NCI-H524 treated with DMSO at 0.1 percent for 48 hours (cell line): ENCODE measurements at regions not wholly inside any gene's neighbourhood (a gene's known extent, or its start where the extent isn't known, plus 50 kb on each side); places are given as distances from the start of the nearest gene placed in this dataset.

Source experiments
- DNase-seq: peaks from one replicate; lab custom pipeline; 2025; lab: John Stamatoyannopoulos, UW

- DNase-seq: no peak
Measured at GRCh38 chr3:178152031-178152806, 384.0 kb upstream of the KCNMB2 start.

DNA sequence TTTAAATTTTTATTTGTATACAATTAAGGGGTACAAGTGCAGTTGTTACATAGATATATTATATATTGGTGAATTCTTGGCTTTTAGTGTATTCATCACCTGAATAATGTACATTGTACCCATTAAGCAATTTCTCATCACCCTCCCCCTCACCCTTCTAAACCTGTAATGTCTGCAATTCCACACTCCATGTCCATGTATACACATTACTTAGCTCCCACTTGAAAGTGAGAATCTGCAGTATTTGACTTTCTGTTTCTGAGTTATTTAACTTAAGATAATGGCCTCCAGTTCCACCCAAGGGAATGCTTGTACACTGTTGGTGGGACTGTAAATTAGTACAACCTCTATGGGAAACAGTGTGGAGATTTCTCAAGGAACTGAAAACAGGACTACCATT lies 383.2 kb upstream of the KCNMB2 start:
- no peak for DNase-seq

- no peak for DNase-seq
Measured at GRCh38 chr3:178155521-178155920, 380.7 kb upstream of the KCNMB2 start.

- DNase-seq: no peak
Measured at GRCh38 chr3:178156301-178156700, 379.9 kb upstream of the KCNMB2 start.

DNA sequence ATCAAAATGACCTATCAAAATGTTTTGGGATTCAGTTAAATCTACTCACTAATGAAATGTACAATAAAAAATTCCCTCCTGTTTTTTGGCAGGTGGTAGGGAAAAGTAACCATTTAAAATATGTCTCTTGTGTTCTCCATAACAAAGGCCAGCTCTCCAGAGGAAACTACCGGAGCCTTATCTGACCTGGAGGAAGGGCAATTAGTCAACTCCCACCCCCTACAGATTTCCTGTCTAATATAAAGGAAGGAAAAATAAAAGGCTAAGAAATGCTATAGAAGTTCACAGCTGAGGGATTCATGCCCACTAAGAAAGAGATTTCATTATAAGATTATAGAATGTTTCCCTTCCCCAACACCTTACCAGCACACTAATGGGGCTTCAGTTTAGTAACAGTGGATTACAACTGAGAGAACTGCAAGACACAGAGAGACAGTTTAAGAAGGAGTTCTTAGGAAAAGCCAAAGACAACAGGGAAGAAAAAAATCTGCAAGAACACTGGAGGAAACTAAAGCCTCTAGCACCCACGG lies 376.5 kb upstream of the KCNMB2 start:
- DNase-seq: no peak

DNA sequence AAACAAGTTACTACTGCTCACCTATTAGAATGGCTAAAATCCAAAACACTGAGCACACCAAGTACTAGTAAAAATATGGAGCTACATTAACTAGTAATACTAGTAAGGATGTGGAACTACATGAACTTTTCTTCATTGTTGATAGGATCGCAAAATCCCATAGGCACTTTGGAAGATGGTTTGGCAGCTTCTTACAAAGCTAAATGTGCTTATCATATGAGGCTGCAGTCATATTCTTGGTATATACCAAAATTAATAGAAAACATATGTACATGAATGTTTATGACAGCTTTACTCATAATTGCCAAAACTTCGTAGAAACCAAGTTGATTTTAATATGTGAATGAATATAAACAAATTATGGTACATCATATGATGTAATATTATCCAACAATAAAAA lies 366.8 kb upstream of the KCNMB2 start:
- DNase-seq: no peak

GRCh38 chr3:178170698-178171535 lies 365.3 kb upstream of the KCNMB2 start:
- DNase-seq: no peak

GRCh38 chr3:178172121-178172520 lies 364.1 kb upstream of the KCNMB2 start:
- DNase-seq: no peak

DNA sequence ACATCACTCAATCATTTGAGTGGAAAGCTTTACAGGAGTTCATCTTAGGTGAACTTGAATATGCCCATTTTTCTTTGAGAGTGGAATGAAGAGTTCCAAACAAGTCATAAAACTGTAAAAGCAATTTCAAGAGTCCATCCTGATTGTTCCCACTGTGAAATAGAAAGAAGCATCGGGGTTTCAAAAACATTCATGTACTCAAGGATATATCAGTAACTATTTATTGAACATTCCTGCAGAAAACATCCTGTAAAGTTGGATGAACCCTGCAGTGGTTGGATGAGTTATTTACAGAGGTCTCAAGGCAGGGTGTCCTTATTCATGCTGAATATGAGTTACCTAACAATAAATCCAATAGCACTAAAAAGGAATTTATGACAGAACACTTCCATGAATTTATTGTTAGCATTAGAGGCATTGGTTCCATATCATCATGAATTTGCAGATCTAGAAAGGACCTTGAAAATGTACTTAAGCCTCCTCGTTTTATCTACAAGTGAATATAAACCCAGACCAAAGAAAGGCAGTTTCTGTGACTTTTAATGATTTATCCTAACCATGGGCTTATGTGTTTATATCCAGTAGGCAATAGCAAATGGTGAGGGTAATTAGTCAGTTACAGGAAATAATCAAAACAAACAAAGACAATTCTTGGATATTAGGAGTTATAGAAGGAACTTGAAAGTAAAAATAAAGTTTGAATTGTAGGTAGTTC lies 361.9 kb upstream of the KCNMB2 start:
- no peak for DNase-seq

DNA sequence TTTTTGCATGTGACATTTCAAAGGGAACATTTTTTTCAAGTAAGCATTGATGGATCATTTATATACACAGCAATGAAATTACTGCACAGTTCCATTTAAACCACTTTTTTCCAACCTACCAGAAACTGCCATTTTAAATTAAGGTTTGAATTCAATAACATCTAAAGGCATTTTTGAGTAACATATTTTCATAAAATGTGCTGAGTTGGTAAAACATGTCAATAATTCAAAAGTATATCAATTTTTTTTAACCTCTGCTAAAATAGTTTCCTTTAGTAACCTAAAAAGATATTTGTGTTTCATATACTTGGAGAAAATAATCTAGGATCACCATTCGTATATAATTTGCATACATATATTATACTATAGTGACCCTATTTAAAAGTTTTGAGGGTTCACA lies 355.1 kb upstream of the KCNMB2 start:
- no peak for DNase-seq

DNA sequence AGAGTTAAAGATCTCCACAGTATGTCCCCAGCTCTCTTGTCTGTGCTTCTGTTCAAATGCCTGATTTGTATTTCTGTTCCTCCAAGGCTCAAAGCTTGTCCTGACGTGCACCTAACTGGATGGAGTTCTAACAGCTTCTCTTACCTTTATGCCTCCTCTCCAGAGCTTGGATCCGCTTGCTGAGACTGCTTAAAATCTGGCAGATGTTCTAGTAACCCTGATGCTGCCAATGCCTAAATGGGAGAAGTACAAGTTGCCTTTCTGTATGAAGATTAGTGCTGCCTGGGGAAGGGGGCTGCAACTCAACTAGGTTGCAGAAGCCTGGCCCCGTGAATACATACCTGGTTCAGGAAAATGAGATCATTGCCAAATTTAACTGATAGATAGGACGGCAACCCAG lies 354.5 kb upstream of the KCNMB2 start:
- no peak for DNase-seq

DNA sequence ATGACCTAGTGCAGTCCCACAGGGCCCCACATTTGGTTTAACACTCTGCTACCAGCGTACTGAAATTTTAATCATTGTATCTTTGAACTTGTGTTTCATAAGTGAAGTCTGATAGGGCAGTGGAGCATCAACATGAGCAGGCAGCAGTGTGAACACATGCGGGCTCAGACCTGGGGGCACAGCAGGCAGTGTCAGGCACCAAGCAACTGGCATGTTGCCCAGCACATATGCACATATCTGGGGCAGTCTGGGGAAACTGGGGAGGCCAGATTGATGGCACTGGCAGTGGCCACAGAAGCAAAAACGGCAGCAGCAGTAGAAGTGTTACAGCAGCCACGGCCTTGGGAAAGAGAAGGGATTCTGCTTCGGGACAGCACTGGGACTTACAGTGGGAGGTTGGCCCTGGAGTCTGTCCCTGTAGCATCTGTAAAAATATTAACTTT lies 353.9 kb upstream of the KCNMB2 start:
- peak; percentile 36 for DNase-seq

DNA sequence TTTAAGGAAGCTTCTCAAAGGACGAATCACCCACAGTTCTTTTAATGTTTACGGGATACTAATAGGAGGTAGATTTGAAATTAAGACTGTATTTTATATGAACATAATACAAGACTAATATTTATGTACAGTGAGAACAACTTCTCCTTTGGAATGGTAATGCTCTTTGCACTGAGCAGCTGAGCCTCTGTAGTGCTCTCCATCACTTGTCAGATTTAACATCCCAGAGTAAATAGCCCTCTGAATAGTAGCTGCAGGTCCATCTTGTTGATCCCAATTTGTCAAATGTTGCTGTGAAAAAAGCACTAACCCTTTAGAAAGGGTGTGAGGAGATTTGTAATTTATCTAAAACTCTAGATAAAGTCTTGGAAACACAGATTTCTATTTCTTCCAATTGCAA lies 351.4 kb upstream of the KCNMB2 start:
- DNase-seq: no peak

DNA sequence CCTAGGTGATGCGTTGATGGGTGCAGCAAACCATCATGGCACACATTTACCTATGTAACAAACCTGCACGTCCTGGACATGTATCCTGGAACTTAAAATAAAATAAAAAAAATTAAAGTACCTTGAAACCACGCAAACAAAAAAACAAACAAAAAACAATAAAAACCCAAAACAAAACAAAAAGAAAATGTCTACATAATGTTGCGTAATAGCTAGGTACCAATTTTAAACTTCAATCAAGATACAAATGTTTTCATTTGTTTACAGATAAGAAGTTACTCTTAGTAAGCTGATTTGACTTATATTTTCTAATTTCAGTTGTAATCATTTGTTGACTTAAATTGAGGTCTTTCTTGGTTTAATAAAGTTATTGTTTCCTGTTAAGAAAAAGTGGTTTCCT lies 349.6 kb upstream of the KCNMB2 start:
- DNase-seq: no peak

DNA sequence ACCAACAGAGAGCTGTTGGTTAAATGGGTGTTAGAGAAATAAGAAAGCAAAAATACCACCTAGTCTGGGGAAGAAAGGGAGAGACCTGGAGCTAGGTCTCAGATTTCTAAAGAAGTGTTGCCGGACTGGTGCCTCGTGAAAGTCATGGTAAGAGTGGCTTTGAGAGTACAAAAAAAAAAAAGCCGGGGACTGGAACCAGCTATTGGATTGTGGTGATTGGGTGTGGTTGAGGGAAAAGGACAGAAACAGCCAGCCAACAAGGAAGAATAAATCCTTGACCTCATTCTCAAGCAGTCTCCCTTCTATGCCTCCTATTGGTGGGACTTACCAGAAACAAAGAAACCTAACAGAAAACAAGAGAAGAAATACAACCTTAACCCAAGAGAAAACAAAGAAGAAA lies 346.4 kb upstream of the KCNMB2 start:
- no peak for DNase-seq

DNA sequence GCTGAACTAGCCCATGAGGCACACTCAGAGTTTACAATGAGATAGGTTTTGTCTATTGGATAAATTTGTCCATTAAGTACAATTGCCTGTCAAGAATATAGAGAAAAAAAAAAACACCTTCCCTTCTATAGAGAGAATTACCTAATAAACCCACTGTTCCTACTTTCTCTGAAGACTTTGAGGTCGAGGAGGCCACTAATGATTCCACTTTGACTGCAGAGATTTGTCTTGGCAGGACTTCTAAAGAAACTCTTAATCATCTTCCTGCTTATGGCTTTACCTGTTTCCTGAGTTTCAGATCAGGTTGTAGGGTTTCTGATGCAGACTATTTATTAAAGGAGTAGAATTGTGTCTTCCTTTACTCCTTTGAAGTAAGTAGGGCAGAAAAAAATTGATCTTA lies 342.4 kb upstream of the KCNMB2 start:
- no peak for DNase-seq

DNA sequence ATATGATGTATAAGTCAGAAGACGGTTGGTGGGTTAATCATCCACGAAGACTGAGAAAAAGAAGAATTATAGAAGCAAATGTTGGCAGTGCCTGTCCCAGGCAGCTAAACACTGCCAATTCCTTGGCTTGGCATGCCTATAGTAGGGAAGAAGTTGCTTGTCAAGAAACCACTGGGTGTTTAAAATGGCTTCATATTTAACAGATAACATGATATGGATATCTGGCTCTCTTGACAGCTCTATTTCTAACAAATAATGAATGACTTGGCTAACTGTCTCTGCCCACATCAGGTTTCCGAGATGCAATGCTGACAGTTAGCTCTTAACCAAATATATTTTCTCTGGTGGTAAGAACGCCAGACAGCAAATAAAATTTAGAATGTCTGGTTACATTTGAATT lies 341.7 kb upstream of the KCNMB2 start:
- DNase-seq: no peak

DNA sequence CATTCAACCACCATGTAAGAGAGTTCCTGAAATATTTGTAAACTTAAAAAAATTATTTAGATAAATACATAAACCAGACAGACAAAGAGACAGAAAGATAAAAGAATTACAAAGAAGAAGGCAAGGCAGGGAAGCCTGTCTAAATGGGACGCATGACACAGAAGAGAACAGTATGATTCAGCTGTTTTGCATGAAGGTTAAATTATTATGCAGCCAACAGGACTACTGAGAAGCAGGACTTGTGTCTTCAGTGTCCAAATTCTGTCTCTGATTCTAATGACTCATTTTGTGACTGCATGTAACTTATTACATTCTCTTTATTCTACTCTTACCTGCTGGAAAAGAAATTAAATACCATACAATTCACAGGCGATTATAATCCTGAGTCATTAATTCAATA lies 340.4 kb upstream of the KCNMB2 start:
- DNase-seq: no peak

GRCh38 chr3:178198329-178198728 lies 337.9 kb upstream of the KCNMB2 start:
- DNase-seq: no peak

GRCh38 chr3:178200316-178200715 lies 335.9 kb upstream of the KCNMB2 start:
- DNase-seq: no peak

GRCh38 chr3:178201714-178202113 lies 334.5 kb upstream of the KCNMB2 start:
- no peak for DNase-seq

- no peak for DNase-seq
Measured at GRCh38 chr3:178202194-178202593, 334.0 kb upstream of the KCNMB2 start.

GRCh38 chr3:178203165-178203564 lies 333.1 kb upstream of the KCNMB2 start:
- no peak for DNase-seq
